H1 (cell line): ENCODE measurements at regions not wholly inside any gene's neighbourhood (a gene's known extent, or its start where the extent isn't known, plus 50 kb on each side); places are given as distances from the start of the nearest gene placed in this dataset.

Source experiments
- CTCF ChIA-PET: fragments of 300-600 bp; sonication (Branson Sonifier 250); formaldehyde crosslinking; loops from one replicate; lab custom pipeline; 2021; ENCODE audit not compliant: partially characterized antibody; lab: Charles Lee
- POLR2A ChIA-PET: fragments of 300-600 bp; sonication (Branson Sonifier 250); formaldehyde crosslinking; loops from one replicate; lab custom pipeline; 2021; ENCODE audit warnings: inconsistent platforms; ENCODE audit not compliant: partially characterized antibody; lab: Charles Lee
- DNase-seq, 2 experiments: peaks; one replicate each; pipeline versions ENCODE4 v3.0.0 to v3.0.0-alpha.2; 2010 to 2022; ENCODE audit warnings: low spot score in 2 of 2, low read depth in 1 of 2, mixed read lengths in 1 of 2
- FAIRE-seq: peaks from 2 replicates; lab custom pipeline; 2011; peaks lifted over from hg19 to GRCh38; lab: Jason Lieb, UNC
- H2AFZ ChIP-seq: 2 replicates; pipeline ENCODE4 v1.8.1; 2012; ENCODE audit warnings: low read length, inconsistent platforms
- H2AK5ac ChIP-seq: 2 replicates; pipeline ENCODE4 v1.6.1; 2013; ENCODE audit warnings: low read depth, low read length
- H2BK120ac ChIP-seq: replicated peaks from 2 replicates; pipeline ENCODE3; 2013; ENCODE audit warnings: low read depth, low read length, inconsistent platforms
- H2BK12ac ChIP-seq: 2 replicates; pipeline ENCODE4 v1.6.1; 2013; ENCODE audit warnings: low read depth, low read length
- H2BK15ac ChIP-seq: 2 replicates; pipeline ENCODE4 v1.6.1; 2013; ENCODE audit warnings: low read length
- H2BK20ac ChIP-seq: 2 replicates; pipeline ENCODE4 v1.6.1; 2013; ENCODE audit warnings: low read length
- H2BK5ac ChIP-seq: 2 replicates; pipeline ENCODE4 v1.6.1; 2013; ENCODE audit warnings: low read depth, low read length
- H3K14ac ChIP-seq: 2 replicates; pipeline ENCODE4 v1.6.1; 2013; ENCODE audit warnings: inconsistent platforms; ENCODE audit not compliant: insufficient read length
- H3K18ac ChIP-seq: 2 replicates; pipeline ENCODE4 v1.6.1; 2013; ENCODE audit warnings: low read length; ENCODE audit errors: extremely low read depth
- H3K23ac ChIP-seq: 2 replicates; pipeline ENCODE4 v1.6.1; 2013; ENCODE audit warnings: inconsistent platforms; ENCODE audit not compliant: insufficient read length
- H3K23me2 ChIP-seq: 2 replicates; pipeline ENCODE4 v1.6.1; 2013; ENCODE audit warnings: low read depth, low read length
- H3K27ac ChIP-seq: 2 replicates; pipeline ENCODE4 v1.6.1; 2011; ENCODE audit warnings: low read depth, low read length, inconsistent platforms
- H3K27me3 ChIP-seq, 4 experiments: replicated peaks in 1 of 4; 1 replicate in 1 of 4; 2 replicates in 3 of 4; pipeline versions ENCODE4 v1.6.1 to v1.8.1; 2011 to 2013; ENCODE audit warnings: low read length in 3 of 4, mild to moderate bottlenecking in 3 of 4, inconsistent platforms in 2 of 4, mixed read lengths in 2 of 4, moderate library complexity in 1 of 4; ENCODE audit not compliant: control insufficient read depth in 3 of 4, insufficient read depth in 3 of 4; ENCODE audit errors: extremely low read depth in 1 of 4
- H3K36me3 ChIP-seq, 4 experiments: 2 replicates each; pipeline versions ENCODE4 v1.6.1 to v1.8.1; 2011 to 2013; ENCODE audit warnings: mild to moderate bottlenecking in 4 of 4, low read length in 3 of 4, moderate library complexity in 2 of 4, control low read depth in 1 of 4, inconsistent platforms in 1 of 4; ENCODE audit not compliant: insufficient read depth in 4 of 4, control insufficient read depth in 2 of 4
- H3K4ac ChIP-seq: replicated peaks from 2 replicates; pipeline ENCODE3; 2013; ENCODE audit warnings: low read length, low read depth, mixed read lengths, inconsistent platforms; ENCODE audit not compliant: insufficient read length
- H3K4me1 ChIP-seq, 4 experiments: replicated peaks in 1 of 4; 1 replicate in 1 of 4; 2 replicates in 3 of 4; pipeline versions ENCODE4 v1.6.1 to v1.8.1; 2011 to 2013; ENCODE audit warnings: low read length in 3 of 4, inconsistent platforms in 2 of 4, mixed read lengths in 1 of 4; ENCODE audit not compliant: insufficient read depth in 4 of 4, control insufficient read depth in 3 of 4
- H3K4me2 ChIP-seq, 2 experiments: 2 replicates each; pipeline versions ENCODE4 v1.6.1 to v1.8.1; 2011 to 2013; ENCODE audit warnings: low read depth in 2 of 2, low read length in 2 of 2, control low read depth in 1 of 2, inconsistent platforms in 1 of 2, mild to moderate bottlenecking in 1 of 2; ENCODE audit not compliant: insufficient read depth in 1 of 2
- H3K4me3 ChIP-seq, 4 experiments: fragments of 200-600, 300-600 bp in 1 of 4; sonication (generic), shearing (Covaris generic), sonication (Bioruptor Twin) in 1 of 4; 2 replicates each; pipeline versions ENCODE4 v1.5.1 to v1.8.1; 2011 to 2016; ENCODE audit warnings: low read length in 4 of 4, low read depth in 3 of 4, control low read depth in 2 of 4, inconsistent platforms in 2 of 4, mild to moderate bottlenecking in 2 of 4, mixed read lengths in 1 of 4, moderate library complexity in 1 of 4; ENCODE audit not compliant: insufficient read depth in 2 of 4; ENCODE audit errors: extremely low read depth in 1 of 4
- H3K56ac ChIP-seq: replicated peaks from 2 replicates; pipeline ENCODE3; 2013; ENCODE audit warnings: low read depth, mild to moderate bottlenecking, mixed read lengths, low read length, inconsistent platforms; ENCODE audit not compliant: insufficient read length
- H3K79me1 ChIP-seq: 2 replicates; pipeline ENCODE4 v1.6.1; 2013; ENCODE audit warnings: low read depth, low read length, control low read depth
- H3K79me2 ChIP-seq, 2 experiments: 2 replicates each; pipeline versions ENCODE4 v1.6.1 to v1.8.1; 2012 to 2013; ENCODE audit warnings: low read length in 2 of 2, mild to moderate bottlenecking in 2 of 2, inconsistent platforms in 1 of 2; ENCODE audit not compliant: insufficient read depth in 2 of 2, control insufficient read depth in 1 of 2
- H3K9ac ChIP-seq, 4 experiments: replicated peaks in 1 of 4; 1 replicate in 1 of 4; 2 replicates in 3 of 4; pipeline versions ENCODE4 v1.6.1 to v1.8.1; 2011 to 2013; ENCODE audit warnings: low read depth in 3 of 4, low read length in 3 of 4, control low read depth in 2 of 4, mild to moderate bottlenecking in 2 of 4, moderate library complexity in 2 of 4, inconsistent platforms in 1 of 4; ENCODE audit errors: extremely low read depth in 1 of 4
- H3K9me3 ChIP-seq, 2 experiments: 2 replicates each; pipeline versions ENCODE4 v1.6.1 to v1.8.1; 2012 to 2013; ENCODE audit warnings: mild to moderate bottlenecking in 2 of 2, moderate library complexity in 2 of 2, control low read depth in 1 of 2, inconsistent platforms in 1 of 2, low read depth in 1 of 2, low read length in 1 of 2, mixed read lengths in 1 of 2; ENCODE audit not compliant: insufficient read depth in 2 of 2
- H4K20me1 ChIP-seq, 2 experiments: replicated peaks in 1 of 2; 2 replicates each; pipeline versions ENCODE3 to v1.8.1; 2011 to 2013; ENCODE audit warnings: inconsistent platforms in 2 of 2, low read length in 2 of 2, mild to moderate bottlenecking in 1 of 2; ENCODE audit not compliant: insufficient read depth in 2 of 2, control insufficient read depth in 1 of 2
- H4K5ac ChIP-seq: 2 replicates; pipeline ENCODE4 v1.6.1; 2013; ENCODE audit warnings: low read length, low read depth, mixed read lengths, inconsistent platforms; ENCODE audit not compliant: insufficient read length
- H4K8ac ChIP-seq: 2 replicates; pipeline ENCODE4 v1.8.0; 2013; ENCODE audit warnings: mild to moderate bottlenecking, moderate library complexity, low read length, inconsistent platforms; ENCODE audit not compliant: insufficient read depth; ENCODE audit errors: extremely low read depth
- H4K91ac ChIP-seq: replicated peaks from 2 replicates; pipeline ENCODE3; 2013; ENCODE audit warnings: low read length, mixed read lengths, inconsistent platforms; ENCODE audit not compliant: insufficient read length
- RBBP5 ChIP-seq: IDR thresholded peaks from 2 replicates; pipeline ENCODE4 v1.7.1; 2012; ENCODE audit warnings: low read depth, mild to moderate bottlenecking, inconsistent platforms, low read length, moderate library complexity, borderline replicate concordance
- SRF ChIP-seq: IDR thresholded peaks from 2 replicates; pipeline ENCODE4 v1.6.1; 2011; ENCODE audit warnings: mild to moderate bottlenecking, low read depth, low read length, moderate library complexity
- TBP ChIP-seq: IDR thresholded peaks from 2 replicates; pipeline ENCODE4 v1.6.1; 2011; ENCODE audit warnings: low read depth, low read length, improper control_type of control experiment
- WGBS, 2 experiments: shearing (Covaris generic) in 1 of 2; methylation state at CpG; one replicate each; pipeline versions ENCODE4 v1.1.6 to v1.1.7; 2013 to 2015; ENCODE audit warnings: low lambda C conversion rate in 2 of 2, mixed read lengths in 2 of 2, inconsistent platforms in 1 of 2, low coverage in 1 of 2, missing lambda C conversion rate in 1 of 2; ENCODE audit not compliant: insufficient replicate concordance in 2 of 2, insufficient coverage in 1 of 2, insufficient read length in 1 of 2; ENCODE audit errors: extremely low coverage in 1 of 2, missing lambda C conversion rate in 1 of 2; 5-methylcytosine and 5-hydroxymethylcytosine counted together

- H2BK20ac ChIP-seq, result no peak overlapping the region
- H3K14ac ChIP-seq, result no peak overlapping the region
- H2AK5ac ChIP-seq, result no peak overlapping the region
- H3K23ac ChIP-seq, result no peak overlapping the region
- H3K79me1 ChIP-seq, result no peaks in the 10 kb centered on the region
- H3K23me2 ChIP-seq, result no peaks in the 10 kb centered on the region
- no peak overlapping the region for H2AFZ ChIP-seq
- TF ChIP-seq RBBP5 (no peak), SRF (no peak), TBP (no peak)
- TF ChIP-seq, all 59 proteins: peak for 0
- Histone ChIP-seq H2BK5ac (no peak overlapping the region), H3K56ac (no peak overlapping the region), H3K9me3 (no peaks in the 10 kb centered on the region), H2BK120ac (no peak overlapping the region), H3K4me1 (no peaks in the 10 kb centered on the region), H4K5ac (no peak overlapping the region), H3K4me3 (no peak overlapping the region), H3K4ac (no peak overlapping the region), H3K9ac (no peak overlapping the region), H4K8ac (no peak overlapping the region), H2BK12ac (no peak overlapping the region), H3K36me3 (no peaks in the 10 kb centered on the region), H4K20me1 (no peaks in the 10 kb centered on the region), H3K18ac (no peak overlapping the region), H3K27me3 (no peaks in the 10 kb centered on the region), H4K91ac (no peak overlapping the region), H3K27ac (no peak overlapping the region), H3K79me2 (no peaks in the 10 kb centered on the region), H3K4me2 (no peak overlapping the region), H2BK15ac (no peak overlapping the region)
- FAIRE-seq, result no peak
- ChIA-PET CTCF (no interaction called here), POLR2A (no interaction called here)
- 92% methylated on average over 2 of the region's 2 CpGs; no CpG with 5 or more reads in 1 of the 2 experiments for WGBS, 2 experiments
- DNase-seq, result no peak
Measured at GRCh38 chr4:119738901-119739300, 110.3 kb upstream of the PDE5A start.
